Thoracic aorta (tissue), 2 donors: ENCODE measurements at regions not wholly inside any gene's neighbourhood (a gene's known extent, or its start where the extent isn't known, plus 50 kb on each side); places are given as distances from the start of the nearest gene placed in this dataset.

Experiments used
- ATAC-seq: fragments of 150-250 bp; one replicate; pipeline ENCODE4 v1.8.0; 2017; ENCODE audit warnings: low read depth; ENCODE audit not compliant: insufficient number of reproducible peaks, low FRiP score
- DNase-seq: peaks from one replicate; pipeline ENCODE4 v3.0.0-alpha.2; 2020; ENCODE audit warnings: low spot score
- H3K27ac ChIP-seq, 2 donors: fragments of 200-600 bp; sonication (generic); 1 replicate in 1 of 2; 2 replicates in 1 of 2; pipeline ENCODE4 v1.5.1; 2016; ENCODE audit warnings: mild to moderate bottlenecking in 2 of 2, moderate library complexity in 2 of 2
- H3K27me3 ChIP-seq: fragments of 200-600 bp; sonication (generic); replicated peaks from 2 replicates; pipeline ENCODE4 v1.6.0; 2016; ENCODE audit warnings: mild to moderate bottlenecking; ENCODE audit not compliant: insufficient read depth
- H3K36me3 ChIP-seq: fragments of 200-600 bp; sonication (generic); one replicate; pipeline ENCODE4 v1.5.1; 2016
- H3K4me1 ChIP-seq, 2 donors: fragments of 200-600 bp; sonication (generic); 1 replicate in 1 of 2; 2 replicates in 1 of 2; pipeline versions ENCODE4 v1.5.1 to v1.6.0; 2016; ENCODE audit warnings: low read depth in 2 of 2, mild to moderate bottlenecking in 1 of 2; ENCODE audit not compliant: control insufficient read depth in 1 of 2
- H3K4me3 ChIP-seq: fragments of 200-600 bp; sonication (generic); 2 replicates; pipeline ENCODE4 v1.5.1; 2016; ENCODE audit warnings: mild to moderate bottlenecking
- H3K9me3 ChIP-seq: fragments of 200-600 bp; sonication (generic); 2 replicates; pipeline ENCODE4 v1.5.1; 2016
- CTCF ChIP-seq: fragments of 200-600 bp; sonication (generic); IDR thresholded peaks from one replicate; pipeline ENCODE4 v1.5.1; 2019; ENCODE audit warnings: antibody characterized with exemption

DNA sequence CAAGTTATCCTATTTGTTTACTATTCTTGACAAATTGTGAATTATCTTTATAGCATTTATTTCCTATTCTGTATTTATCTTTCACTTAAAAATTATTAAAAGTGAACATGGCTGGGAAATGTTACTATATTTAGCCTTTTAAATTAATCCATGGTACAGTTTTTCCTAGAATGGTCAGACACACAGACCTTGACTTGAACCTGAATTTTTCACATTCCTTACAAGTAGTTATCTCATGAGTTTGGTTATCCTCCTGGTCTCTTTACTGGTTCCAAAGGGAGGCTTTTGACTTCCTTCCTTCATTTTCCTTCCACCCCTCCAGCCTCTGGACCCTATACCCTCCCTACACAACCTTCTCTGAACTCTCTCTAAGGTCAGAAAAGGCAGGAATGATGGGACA is 280.6 kb downstream of the SATB1 start:
- no peak for TF ChIP-seq CTCF
- H3K4me1 ChIP-seq = no peaks in the 10 kb centered on the region
- no peaks in the 10 kb centered on the region for H3K9me3 ChIP-seq
- DNase-seq (no peak), ATAC-seq (no peak)
- H3K36me3 ChIP-seq = no peaks in the 10 kb centered on the region
- H3K4me3 ChIP-seq = no peak overlapping the region
- no peaks in the 10 kb centered on the region for H3K27me3 ChIP-seq
- H3K27ac ChIP-seq = no peak overlapping the region

DNA sequence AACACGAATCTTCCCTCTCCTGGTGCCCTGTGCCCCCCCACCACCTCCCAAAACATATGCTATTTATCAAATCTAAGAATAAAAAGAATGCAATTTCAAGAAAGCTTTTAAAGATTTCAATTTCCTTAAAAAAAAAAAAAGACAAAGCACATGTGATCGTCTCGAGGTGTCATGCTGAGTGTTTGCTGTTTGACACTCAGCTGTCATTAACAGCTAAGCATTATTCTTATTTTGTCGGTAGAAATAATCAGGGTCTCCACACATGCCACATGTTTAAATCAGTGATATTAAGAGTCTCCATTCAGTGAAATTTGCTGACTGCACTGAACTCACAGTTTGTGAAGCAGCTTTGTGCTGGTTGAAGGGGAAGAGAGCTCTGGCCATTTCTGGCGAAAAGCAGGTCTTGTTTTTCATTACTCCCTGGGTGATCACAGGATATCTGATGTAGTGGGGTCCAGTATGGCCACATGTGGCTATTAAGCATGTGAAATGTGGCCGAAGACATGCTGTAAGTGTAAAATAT is 281.8 kb downstream of the SATB1 start:
- Histone ChIP-seq H3K4me3 (no peak overlapping the region), H3K27me3 (no peaks in the 10 kb centered on the region), H3K36me3 (no peaks in the 10 kb centered on the region), H3K4me1 (no peaks in the 10 kb centered on the region), H3K9me3 (no peaks in the 10 kb centered on the region), H3K27ac (no peak overlapping the region)
- DNase-seq = no peak
- no peak for TF ChIP-seq CTCF
- ATAC-seq = no peak

- no peaks in the 10 kb centered on the region for H3K27me3 ChIP-seq
- no peak overlapping the region for H3K4me3 ChIP-seq
- no peaks in the 10 kb centered on the region for H3K4me1 ChIP-seq
- no peaks in the 10 kb centered on the region for H3K9me3 ChIP-seq
- DNase-seq (no peak), ATAC-seq (no peak)
- H3K36me3 ChIP-seq = no peaks in the 10 kb centered on the region
- no peak for TF ChIP-seq CTCF
- no peak overlapping the region for H3K27ac ChIP-seq
Measured at GRCh38 chr3:18137958-18138357, 287.2 kb downstream of the SATB1 start.

GRCh38 chr3:18135060-18135814 is 289.9 kb downstream of the SATB1 start:
- Histone ChIP-seq H3K27me3 (no peaks in the 10 kb centered on the region), H3K4me1 (no peaks in the 10 kb centered on the region), H3K9me3 (no peaks in the 10 kb centered on the region), H3K36me3 (no peaks in the 10 kb centered on the region), H3K27ac (no peak overlapping the region), H3K4me3 (no peak overlapping the region)
- DNase-seq = no peak
- no peak for ATAC-seq
- no peak for TF ChIP-seq CTCF

GRCh38 chr3:18134386-18135059 is 290.6 kb downstream of the SATB1 start:
- ATAC-seq = no peak

More at GRCh38 chr3:18134386-18135059, 290.6 kb downstream of the SATB1 start:
- H3K27me3 ChIP-seq = no peaks in the 10 kb centered on the region
- no peaks in the 10 kb centered on the region for H3K36me3 ChIP-seq
- H3K4me3 ChIP-seq = no peak overlapping the region
- TF ChIP-seq CTCF = no peak
- H3K9me3 ChIP-seq = no peaks in the 10 kb centered on the region
- no peaks in the 10 kb centered on the region for H3K4me1 ChIP-seq
- H3K27ac ChIP-seq = no peak overlapping the region
- DNase-seq = no peak
